ENCODE measurements at regions not wholly inside any gene's neighbourhood (a gene's known extent, or its start where the extent isn't known, plus 50 kb on each side); places are given as distances from the start of the nearest gene placed in this dataset.
A peak's percentile ranks its signal among the peaks of the same experiment; 100 is the strongest.

GRCh38 chr18:67613731-67614130 lies 97.2 kb upstream of the DSEL start:
- no peak for DNase-seq (ENCODE audit: low spot score)
- ChIA-PET POLR2A (ENCODE audit: low non-redundant PET) (no interaction called here), CTCF (no interaction called here)
- TF ChIP-seq CTCF (conservative IDR thresholded peaks at IDR 0.05; ENCODE audit: low read depth), result no peak
- H3K27ac ChIP-seq, result no peak overlapping the region

- no peak for TF ChIP-seq CTCF (conservative IDR thresholded peaks at IDR 0.05; ENCODE audit: low read depth)
- no peak overlapping the region for H3K27ac ChIP-seq
- DNase-seq (ENCODE audit: low spot score), result no peak
- CTCF ChIA-PET, result no interaction called here
- POLR2A ChIA-PET (ENCODE audit: low non-redundant PET), result no interaction called here
Measured at GRCh38 chr18:67612281-67612680, 95.8 kb upstream of the DSEL start.

- no peak for DNase-seq (ENCODE audit: low spot score)
- H3K27ac ChIP-seq, result no peak overlapping the region
- no peak for TF ChIP-seq CTCF (conservative IDR thresholded peaks at IDR 0.05; ENCODE audit: low read depth)
- ChIA-PET POLR2A (ENCODE audit: low non-redundant PET) (no interaction called here), CTCF (no interaction called here)
Measured at GRCh38 chr18:67608615-67609273, 92.2 kb upstream of the DSEL start.

- no peak overlapping the region for H3K27ac ChIP-seq
- DNase-seq (ENCODE audit: low spot score), result no peak
- CTCF ChIA-PET, result no interaction called here
- TF ChIP-seq CTCF (conservative IDR thresholded peaks at IDR 0.05; ENCODE audit: low read depth), result no peak
- POLR2A ChIA-PET (ENCODE audit: low non-redundant PET), result no interaction called here
Measured at GRCh38 chr18:67608191-67608590, 91.7 kb upstream of the DSEL start.

GRCh38 chr18:67600181-67601180 lies 84.0 kb upstream of the DSEL start:
- TF ChIP-seq CTCF (conservative IDR thresholded peaks at IDR 0.05; ENCODE audit: low read depth), result no peak
- CTCF ChIA-PET, result no interaction called here
- peak; percentile 23 for DNase-seq (ENCODE audit: low spot score)
- POLR2A ChIA-PET (ENCODE audit: low non-redundant PET), result no interaction called here
- H3K27ac ChIP-seq, result no peak overlapping the region

GRCh38 chr18:67599277-67599676 lies 82.8 kb upstream of the DSEL start:
- no peak overlapping the region for H3K27ac ChIP-seq
- ChIA-PET POLR2A (ENCODE audit: low non-redundant PET) (no interaction called here), CTCF (no interaction called here)
- peak; percentile 11 for DNase-seq (ENCODE audit: low spot score)
- TF ChIP-seq CTCF (conservative IDR thresholded peaks at IDR 0.05; ENCODE audit: low read depth), result no peak

Measured in RWPE1 (cell line).